HEK293T (cell line): ENCODE measurements at regions not wholly inside any gene's neighbourhood (a gene's known extent, or its start where the extent isn't known, plus 50 kb on each side); places are given as distances from the start of the nearest gene placed in this dataset.

Source experiments
- CTCF ChIA-PET: fragments of 350-600 bp; formaldehyde crosslinking; extraction: SDS; loops from one replicate; lab custom pipeline; 2021; ENCODE audit warnings: antibody characterized with exemption, inconsistent platforms; lab: Yijun Ruan, JAX
- POLR2A ChIA-PET: fragments of 350-600 bp; formaldehyde crosslinking; extraction: SDS; loops from one replicate; lab custom pipeline; 2020; ENCODE audit warnings: antibody characterized with exemption, inconsistent platforms; lab: Yijun Ruan, JAX
- DNase-seq: peaks from one replicate; pipeline ENCODE4 v3.0.0; 2012; ENCODE audit warnings: mixed read lengths; ENCODE audit errors: extremely low spot score
- ARNT ChIP-seq: fragments of 450-650 bp; IDR thresholded peaks from 2 replicates; pipeline ENCODE4 v1.6.1; 2017; ENCODE audit warnings: mild to moderate bottlenecking
- CTBP1 ChIP-seq: fragments of 450-650 bp; IDR thresholded peaks from 2 replicates; pipeline ENCODE4 v1.6.1; 2016; ENCODE audit warnings: borderline replicate concordance
- ELF4 ChIP-seq: fragments of 450-650 bp; IDR thresholded peaks from 2 replicates; pipeline ENCODE4 v1.6.1; 2017; ENCODE audit warnings: antibody characterized with exemption
- FOXK2 ChIP-seq: fragments of 450-650 bp; IDR thresholded peaks from 2 replicates; pipeline ENCODE4 v1.6.1; 2016; ENCODE audit warnings: mild to moderate bottlenecking
- FOXM1 ChIP-seq: fragments of 450-650 bp; IDR thresholded peaks from 2 replicates; pipeline ENCODE4 v1.6.1; 2017; ENCODE audit warnings: mild to moderate bottlenecking, borderline replicate concordance
- L3MBTL2 ChIP-seq: fragments of 450-650 bp; conservative IDR thresholded peaks from 2 replicates; pipeline ENCODE4 v1.6.1; 2016; ENCODE audit warnings: mild to moderate bottlenecking
- LEF1 ChIP-seq: fragments of 450-650 bp; IDR thresholded peaks from 2 replicates; pipeline ENCODE4 v1.6.1; 2017; ENCODE audit warnings: mild to moderate bottlenecking, borderline replicate concordance
- PKNOX1 ChIP-seq: fragments of 450-650 bp; IDR thresholded peaks from 2 replicates; pipeline ENCODE4 v1.6.1; 2016
- SP1 ChIP-seq: fragments of 450-650 bp; IDR thresholded peaks from 2 replicates; pipeline ENCODE4 v1.6.1; 2017
- TARDBP ChIP-seq: fragments of 450-650 bp; IDR thresholded peaks from 2 replicates; pipeline ENCODE4 v1.6.1; 2016
- ZNF384 ChIP-seq: fragments of 450-650 bp; IDR thresholded peaks from 2 replicates; pipeline ENCODE4 v1.6.1; 2016

- POLR2A ChIA-PET, result no interaction called here
- TF ChIP-seq LEF1 (no peak), FOXM1 (no peak)
- no peak for DNase-seq
- CTCF ChIA-PET, result interaction anchor here (2.0 kb wide), 1 partner anchor 12 kb away, joined by 8 read pairs; no protein-coding TSS in a partner anchor
These were observed 52.7 kb upstream of the TM9SF2 start for GRCh38 chr13:99448546-99448945.

- no peak for DNase-seq
- CTCF ChIA-PET, result no interaction called here
- TF ChIP-seq ZNF384 (no peak), ELF4 (no peak), TARDBP (no peak), L3MBTL2 (no peak), LEF1 (no peak), PKNOX1 (no peak), SP1 (no peak), FOXM1 (no peak), ARNT (no peak), FOXK2 (no peak), CTBP1 (no peak)
- POLR2A ChIA-PET, result no interaction called here
These were observed 50.9 kb upstream of the TM9SF2 start for GRCh38 chr13:99450416-99450815.
